OCI-LY7 (cell line): ENCODE measurements at regions not wholly inside any gene's neighbourhood (a gene's known extent, or its start where the extent isn't known, plus 50 kb on each side); places are given as distances from the start of the nearest gene placed in this dataset.

ENCODE experiments used
- CTCF ChIP-seq: fragments of 200-600 bp; sonication (generic); conservative IDR thresholded peaks from 2 replicates; pipeline ENCODE4 v1.5.1; 2014; ENCODE audit warnings: mild to moderate bottlenecking, antibody characterized with exemption, low read length, moderate library complexity, mixed read lengths
- EZH2phosphoT487 ChIP-seq: fragments of 200-600 bp; sonication (generic); IDR thresholded peaks from 2 replicates; pipeline ENCODE4 v1.6.1; 2018; ENCODE audit warnings: low read depth, borderline replicate concordance, mild to moderate bottlenecking, mixed run types, antibody characterized with exemption, low read length, moderate library complexity, mixed read lengths

GRCh38 chr6:150715133-150715532 lies 115.4 kb downstream of the PLEKHG1 start:
- TF ChIP-seq CTCF (no peak), EZH2phosphoT487 (no peak)
